Upper lobe of left lung (tissue), 4 donors: ENCODE measurements at regions not wholly inside any gene's neighbourhood (a gene's known extent, or its start where the extent isn't known, plus 50 kb on each side); places are given as distances from the start of the nearest gene placed in this dataset.

Experiments used
- CTCF ChIP-seq, 6 experiments: fragments of 450-650 bp in 4 of 6; fragments of 200-600 bp in 2 of 6; sonication (generic) in 2 of 6; IDR thresholded peaks; one replicate each; pipeline ENCODE4 v1.5.1; 2016 to 2019; ENCODE audit warnings: antibody characterized with exemption in 6 of 6
- EP300 ChIP-seq, 4 donors: sonication (generic); formaldehyde crosslinking; IDR thresholded peaks; one replicate each; pipeline ENCODE4 v1.5.1; 2017; ENCODE audit warnings: antibody characterized with exemption in 4 of 4, control low read depth in 2 of 4

GRCh38 chr6:103264020-103264419 lies 1595.7 kb downstream of the HACE1 start:
- no peak for TF ChIP-seq CTCF (IDR thresholded peaks at IDR 0.05)
- TF ChIP-seq EP300 (IDR thresholded peaks at IDR 0.05) = no peak
